Kidney epithelial cell (primary cell): ENCODE measurements at regions not wholly inside any gene's neighbourhood (a gene's known extent, or its start where the extent isn't known, plus 50 kb on each side); places are given as distances from the start of the nearest gene placed in this dataset.
"Not testable (repeated sequence)": the region's sequence is repeated elsewhere in the genome, so short reads cannot be mapped to it uniquely, and the experiment has no call there.

ENCODE experiments used
- DNase-seq: peaks from one replicate; pipeline ENCODE4 v3.0.0-alpha.2; 2010; ENCODE audit warnings: low read depth
- H3K27me3 ChIP-seq: 2 replicates; pipeline ENCODE4 v1.6.0; 2011; ENCODE audit warnings: low read length; ENCODE audit not compliant: control insufficient read depth, insufficient read depth
- H3K36me3 ChIP-seq: 2 replicates; pipeline ENCODE4 v1.5.1; 2011; ENCODE audit warnings: low read length; ENCODE audit not compliant: control insufficient read depth, insufficient read depth
- H3K4me3 ChIP-seq: 2 replicates; pipeline ENCODE4 v1.5.1; 2011; ENCODE audit warnings: low read depth, mild to moderate bottlenecking, control low read depth, low read length
- TF ChIP-seq, protein P1 (sequence below): IDR thresholded peaks from 2 replicates; pipeline ENCODE4 v1.5.1; 2011; ENCODE audit warnings: mild to moderate bottlenecking, moderate library complexity, low read length, control low read depth, inconsistent platforms; ENCODE audit not compliant: insufficient read depth, poor library complexity, severe bottlenecking

DNA sequence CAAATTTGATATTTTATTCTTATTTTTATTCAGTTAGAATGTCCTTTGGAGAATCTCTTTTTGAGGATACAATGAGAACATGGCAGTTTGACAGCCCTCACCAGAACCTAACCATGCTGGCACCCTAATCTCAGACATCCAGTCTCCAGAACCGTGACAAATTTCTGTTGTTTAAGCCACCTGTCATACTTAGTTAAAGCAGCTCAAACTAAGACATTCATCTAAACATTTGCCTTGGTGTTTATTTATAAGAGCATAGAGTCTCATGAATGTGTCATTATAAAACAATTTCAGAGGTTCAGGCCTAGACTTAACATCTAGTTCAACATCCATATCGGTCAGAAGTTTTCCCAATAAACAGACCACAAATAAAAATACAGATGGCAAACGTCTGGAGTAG is 125.1 kb upstream of the FUNDC1 start:
- H3K4me3 ChIP-seq: no peak overlapping the region
- no peak for DNase-seq
- TF ChIP-seq, protein P1, sequence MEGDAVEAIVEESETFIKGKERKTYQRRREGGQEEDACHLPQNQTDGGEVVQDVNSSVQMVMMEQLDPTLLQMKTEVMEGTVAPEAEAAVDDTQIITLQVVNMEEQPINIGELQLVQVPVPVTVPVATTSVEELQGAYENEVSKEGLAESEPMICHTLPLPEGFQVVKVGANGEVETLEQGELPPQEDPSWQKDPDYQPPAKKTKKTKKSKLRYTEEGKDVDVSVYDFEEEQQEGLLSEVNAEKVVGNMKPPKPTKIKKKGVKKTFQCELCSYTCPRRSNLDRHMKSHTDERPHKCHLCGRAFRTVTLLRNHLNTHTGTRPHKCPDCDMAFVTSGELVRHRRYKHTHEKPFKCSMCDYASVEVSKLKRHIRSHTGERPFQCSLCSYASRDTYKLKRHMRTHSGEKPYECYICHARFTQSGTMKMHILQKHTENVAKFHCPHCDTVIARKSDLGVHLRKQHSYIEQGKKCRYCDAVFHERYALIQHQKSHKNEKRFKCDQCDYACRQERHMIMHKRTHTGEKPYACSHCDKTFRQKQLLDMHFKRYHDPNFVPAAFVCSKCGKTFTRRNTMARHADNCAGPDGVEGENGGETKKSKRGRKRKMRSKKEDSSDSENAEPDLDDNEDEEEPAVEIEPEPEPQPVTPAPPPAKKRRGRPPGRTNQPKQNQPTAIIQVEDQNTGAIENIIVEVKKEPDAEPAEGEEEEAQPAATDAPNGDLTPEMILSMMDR: no peak
- H3K27me3 ChIP-seq: no peaks in the 10 kb centered on the region
- no peaks in the 10 kb centered on the region for H3K36me3 ChIP-seq

DNA sequence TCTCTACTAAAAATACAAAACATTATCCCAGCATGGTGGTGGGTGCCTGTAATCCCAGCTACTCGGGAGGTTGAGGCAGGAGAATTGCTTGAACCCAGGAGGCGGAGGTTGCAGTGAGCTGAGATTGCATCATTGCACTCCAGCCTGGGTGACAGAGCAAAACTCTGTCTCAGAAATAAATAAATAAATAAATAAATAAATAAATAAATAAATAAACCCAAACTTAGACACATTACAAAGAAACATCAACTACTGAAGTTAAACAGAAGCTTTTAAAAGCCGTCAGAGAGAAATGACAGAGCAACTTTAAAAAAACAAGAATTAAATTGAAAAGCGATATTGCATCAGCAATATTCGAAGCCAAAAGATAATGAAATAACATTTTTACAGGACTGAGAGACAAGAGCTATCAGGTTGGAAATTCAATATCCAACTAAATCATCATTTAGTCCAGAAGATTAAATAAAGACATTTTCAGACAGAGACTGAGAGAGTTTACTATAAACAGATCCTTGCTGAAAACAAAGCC is 115.1 kb upstream of the FUNDC1 start:
- not testable (repeated sequence) for H3K36me3 ChIP-seq, H3K27me3 ChIP-seq, H3K4me3 ChIP-seq, DNase-seq

DNA sequence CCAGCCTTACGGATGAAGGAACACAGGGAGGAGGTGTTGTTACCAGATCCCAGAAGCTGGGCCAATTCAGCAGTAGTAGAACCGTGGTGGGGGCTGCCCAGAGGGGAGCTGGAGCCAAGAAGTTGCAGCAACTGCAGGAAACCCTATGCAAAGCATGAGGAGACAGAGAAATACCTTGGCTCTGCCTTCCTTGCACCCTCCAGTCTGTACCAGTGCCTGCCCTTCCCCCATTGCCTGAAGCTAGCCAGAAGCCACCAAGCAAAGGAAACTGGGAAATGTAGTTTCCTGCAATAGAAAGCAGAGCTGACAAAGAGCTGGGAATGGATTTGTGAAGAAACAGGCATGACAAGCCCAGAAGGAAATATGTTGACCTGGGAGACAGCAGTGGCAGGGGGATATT is 108.7 kb upstream of the FUNDC1 start:
- H3K36me3 ChIP-seq: no peaks in the 10 kb centered on the region
- TF ChIP-seq, protein P1: no peak
- H3K27me3 ChIP-seq: no peaks in the 10 kb centered on the region
- no peak for DNase-seq
- H3K4me3 ChIP-seq: no peak overlapping the region

DNA sequence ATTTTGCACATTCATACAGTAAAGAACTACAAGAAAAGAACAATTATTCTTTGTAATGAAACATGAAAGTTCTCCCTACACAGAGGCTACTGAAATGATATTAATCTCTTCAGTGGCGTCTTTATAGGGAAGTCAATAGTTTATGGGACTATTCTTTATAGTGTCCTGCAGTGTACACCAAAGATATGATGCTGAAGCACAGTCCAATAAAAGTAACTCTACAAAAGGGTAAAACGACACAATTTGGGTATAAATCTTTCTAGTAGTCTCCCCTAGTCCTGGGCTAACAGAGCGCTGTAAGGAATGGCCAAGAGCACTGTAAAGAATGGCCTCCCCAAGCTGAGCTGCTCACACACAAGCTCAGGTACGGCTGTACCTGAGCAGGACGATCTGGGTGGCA is 101.1 kb upstream of the FUNDC1 start:
- TF ChIP-seq, protein P1: no peak

DNA sequence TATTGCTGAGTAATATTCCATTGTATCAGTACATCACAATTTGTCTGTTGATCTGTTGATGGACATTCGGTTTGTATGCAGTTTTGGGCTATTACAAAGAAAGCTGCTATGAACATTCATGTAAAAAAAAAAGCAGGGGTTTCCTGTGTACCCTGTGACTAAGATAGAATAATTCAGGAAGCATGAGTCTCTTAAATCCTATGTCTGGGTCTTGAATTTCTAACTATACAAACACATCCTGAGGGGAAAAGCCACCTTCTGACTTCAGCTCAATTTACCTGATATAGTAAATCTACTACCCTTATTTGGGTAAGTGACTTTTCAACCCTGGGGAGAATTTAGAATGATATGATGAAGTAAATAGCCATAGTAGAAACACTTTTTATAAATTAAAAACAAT is 94.6 kb upstream of the FUNDC1 start:
- TF ChIP-seq, protein P1: no peak
- no peak for DNase-seq
- Histone ChIP-seq H3K27me3 (no peaks in the 10 kb centered on the region), H3K36me3 (no peaks in the 10 kb centered on the region), H3K4me3 (no peak overlapping the region)

More for the DNA sequence above, 101.1 kb upstream of the FUNDC1 start:
- Histone ChIP-seq H3K4me3 (no peak overlapping the region), H3K36me3 (no peaks in the 10 kb centered on the region), H3K27me3 (no peaks in the 10 kb centered on the region)
- no peak for DNase-seq

DNA sequence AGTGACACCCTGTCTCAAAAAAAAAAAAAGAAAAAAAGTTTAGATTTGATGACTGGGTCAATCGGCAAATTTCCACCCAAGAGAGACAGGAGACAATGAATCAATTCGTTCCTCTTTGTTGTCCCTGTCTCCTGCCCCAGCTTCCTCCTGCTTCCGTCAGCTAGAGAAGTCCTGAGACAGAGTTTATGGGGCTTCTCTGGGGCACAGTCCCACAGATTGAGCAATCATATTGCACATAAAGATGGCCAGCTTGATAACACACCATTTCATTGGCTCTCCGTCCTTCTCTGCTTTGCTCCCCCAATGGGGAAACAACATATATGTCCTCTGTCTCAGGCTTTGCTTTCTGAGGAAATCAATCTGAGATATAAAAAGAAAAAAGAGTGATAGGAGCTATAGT is 78.4 kb upstream of the FUNDC1 start:
- DNase-seq: no peak
- Histone ChIP-seq H3K27me3 (no peaks in the 10 kb centered on the region), H3K4me3 (no peak overlapping the region), H3K36me3 (no peaks in the 10 kb centered on the region)
- TF ChIP-seq, protein P1: no peak
